ENCODE measurements at regions not wholly inside any gene's neighbourhood (a gene's known extent, or its start where the extent isn't known, plus 50 kb on each side); places are given as distances from the start of the nearest gene placed in this dataset.
"Not testable (repeated sequence)": the region's sequence is repeated elsewhere in the genome, so short reads cannot be mapped to it uniquely, and the experiment has no call there.

DNA sequence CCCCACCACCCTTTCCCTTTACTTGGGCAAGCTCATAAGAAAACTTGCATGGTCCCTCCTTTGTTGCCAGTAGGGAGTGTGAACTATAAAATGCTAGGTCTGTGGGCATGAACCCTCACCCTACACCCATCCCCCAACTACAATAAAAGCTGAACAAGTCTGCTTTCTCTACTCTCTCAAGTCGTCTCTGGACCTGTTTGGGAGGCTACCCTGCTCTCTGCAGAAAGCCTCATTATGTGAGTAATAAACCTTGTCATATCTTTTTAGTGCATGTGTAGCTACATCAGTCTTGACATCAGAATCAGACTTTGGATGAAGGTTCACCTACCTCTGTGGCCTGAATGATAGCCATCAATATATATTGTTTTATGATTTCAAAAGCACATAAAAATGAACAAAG is 155.4 kb upstream of the FAM241A start:
- DNase-seq = no peak

DNA sequence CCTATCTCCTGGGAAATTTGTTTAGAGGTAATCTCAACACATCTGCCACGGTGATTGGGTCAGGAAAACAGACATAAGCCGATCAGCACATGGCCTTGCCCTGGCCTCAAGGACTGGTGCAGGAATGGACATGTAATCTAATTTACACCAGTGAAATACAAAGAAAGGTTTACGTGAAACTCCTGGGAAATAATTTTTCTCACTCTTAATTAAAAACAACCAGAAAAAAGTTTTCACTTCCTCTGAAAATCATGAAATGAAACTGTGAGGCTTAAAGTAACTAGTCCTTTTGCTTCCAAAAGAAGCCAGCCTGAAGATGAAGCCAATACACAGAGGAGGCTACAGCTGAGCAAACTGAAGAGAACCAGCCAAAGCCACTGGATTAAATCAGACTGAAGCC is 154.1 kb upstream of the FAM241A start:
- DNase-seq = no peak

DNA sequence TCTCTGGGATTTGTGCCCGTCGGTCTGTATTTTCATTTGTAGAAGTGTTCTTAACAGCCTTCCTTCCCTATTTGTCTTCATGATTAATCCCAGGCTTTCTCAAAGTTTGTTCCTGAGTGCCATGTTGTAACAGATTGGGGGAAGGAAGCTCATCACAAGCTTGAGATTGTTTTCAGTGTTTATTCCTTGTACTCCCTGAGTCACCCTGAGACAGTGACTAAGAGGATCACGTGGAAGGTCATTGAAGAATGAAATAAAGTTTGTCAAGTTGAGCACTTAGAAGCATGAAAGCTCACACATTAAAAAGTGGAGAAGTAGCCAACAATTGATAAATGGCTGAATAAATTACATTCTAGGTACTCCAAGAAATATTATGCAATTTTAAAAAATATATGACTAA is 153.5 kb upstream of the FAM241A start:
- no peak for DNase-seq

DNA sequence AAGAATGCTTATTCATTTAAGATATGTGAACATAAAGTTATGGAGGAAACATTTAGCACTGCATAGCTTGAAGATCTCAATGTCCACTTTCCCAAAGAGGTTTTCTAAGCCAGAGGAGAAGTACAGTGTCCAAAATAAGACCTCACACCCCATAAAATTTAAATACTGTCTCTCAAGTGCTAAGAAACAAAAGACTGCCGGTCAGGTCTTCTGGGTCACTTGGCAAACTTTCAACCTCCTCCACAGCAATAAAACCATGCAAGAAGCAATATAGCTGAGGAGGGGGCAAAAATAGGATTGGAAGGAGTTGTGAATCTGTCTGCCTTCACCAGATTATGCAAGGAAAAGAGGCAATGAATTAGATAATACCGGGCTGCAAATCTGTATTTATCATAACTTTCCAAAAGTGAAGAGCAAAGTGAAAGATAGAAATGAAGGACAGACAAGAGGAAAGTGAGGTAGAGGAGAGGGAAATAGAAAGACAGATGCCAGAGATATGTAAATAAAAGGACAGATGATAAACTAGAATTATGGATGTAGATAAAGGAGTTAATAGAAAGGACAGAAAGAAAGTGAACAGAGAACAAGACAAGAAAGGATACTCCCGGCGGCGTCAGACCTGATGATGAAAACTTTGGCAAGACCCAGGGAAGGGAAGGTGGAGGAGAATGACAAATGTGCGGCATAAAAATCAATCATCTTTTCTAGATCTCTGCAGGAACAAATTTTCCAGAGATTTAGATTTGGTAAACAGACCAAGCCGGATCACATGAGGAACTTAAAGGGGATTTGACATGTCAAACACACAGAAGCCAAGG is 152.7 kb upstream of the FAM241A start:
- DNase-seq = no peak

DNA sequence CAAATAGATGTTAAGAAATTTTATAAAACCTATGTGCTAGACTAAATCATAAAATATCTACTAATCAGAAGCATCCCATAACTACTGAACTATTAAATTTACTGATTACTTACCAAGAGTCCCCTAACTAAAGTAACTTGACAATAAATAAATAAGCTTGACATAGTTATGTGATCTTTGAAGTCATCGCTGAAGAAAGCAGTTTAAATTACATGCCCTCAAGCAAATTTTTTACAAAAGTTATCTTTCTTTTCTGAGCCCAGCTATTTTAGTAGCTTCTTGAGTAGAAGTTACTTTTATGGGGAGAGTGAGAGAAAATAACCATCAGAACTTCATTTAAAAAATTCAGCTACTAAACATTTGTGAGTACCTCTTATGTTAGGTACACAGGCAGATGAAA is 150.9 kb upstream of the FAM241A start:
- DNase-seq = no peak

DNA sequence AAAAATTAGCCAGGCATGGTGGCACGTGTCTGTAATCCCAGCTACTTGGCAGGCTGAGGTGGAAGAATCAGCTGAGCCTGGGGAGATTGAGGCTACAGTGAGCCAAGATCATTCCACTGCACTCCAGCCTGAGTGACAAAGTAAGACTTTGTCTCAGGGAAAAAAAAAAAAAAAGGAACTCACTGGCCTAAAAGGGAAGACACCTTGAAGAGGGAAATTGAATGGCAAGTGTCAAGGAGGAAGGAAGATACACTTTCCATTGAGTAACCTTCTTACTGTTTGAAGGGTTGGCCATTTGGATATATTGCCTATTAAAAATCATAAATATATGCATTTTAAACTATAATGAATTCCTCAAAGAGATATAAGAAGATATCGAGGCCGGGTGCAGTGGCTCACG is 147.5 kb upstream of the FAM241A start:
- no peak for DNase-seq

DNA sequence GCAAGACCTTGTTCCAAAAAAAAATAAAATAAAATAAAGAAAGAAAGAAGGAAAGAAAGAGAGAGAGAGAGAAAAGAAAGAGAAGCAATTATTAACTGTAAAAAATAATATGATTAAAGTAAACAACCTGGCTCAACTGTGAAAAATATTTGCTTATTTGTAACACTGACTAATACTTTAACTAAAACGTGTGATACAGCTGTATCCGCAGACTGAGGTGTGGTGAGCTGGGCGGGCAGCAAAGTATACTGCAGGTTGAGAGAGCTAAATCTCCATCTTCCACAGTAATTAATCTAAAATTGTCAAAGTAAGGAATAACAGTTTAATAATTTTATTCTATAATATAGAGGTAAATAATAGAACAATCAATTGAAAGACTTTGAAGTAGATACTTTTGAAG is 145.5 kb upstream of the FAM241A start:
- no peak for DNase-seq

DNA sequence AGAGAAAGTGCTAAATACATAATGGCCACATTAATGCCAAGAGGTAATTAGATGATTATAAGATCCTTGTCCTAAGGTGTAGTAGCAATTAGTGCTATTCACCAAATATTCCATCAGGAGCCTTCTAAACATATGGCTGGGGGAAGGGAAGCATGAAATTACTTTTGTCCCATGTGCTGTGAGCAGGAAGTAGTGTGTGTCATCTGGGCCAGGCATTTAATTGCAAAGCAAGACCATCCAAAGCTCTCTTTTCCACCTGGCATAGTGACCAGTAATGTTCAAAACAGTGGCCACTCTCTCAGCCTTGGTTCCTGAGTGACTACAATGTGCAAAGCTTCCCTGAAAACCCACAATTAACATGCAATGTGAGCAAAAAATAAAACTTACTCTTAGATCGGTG is 144.2 kb upstream of the FAM241A start:
- no peak for DNase-seq

DNA sequence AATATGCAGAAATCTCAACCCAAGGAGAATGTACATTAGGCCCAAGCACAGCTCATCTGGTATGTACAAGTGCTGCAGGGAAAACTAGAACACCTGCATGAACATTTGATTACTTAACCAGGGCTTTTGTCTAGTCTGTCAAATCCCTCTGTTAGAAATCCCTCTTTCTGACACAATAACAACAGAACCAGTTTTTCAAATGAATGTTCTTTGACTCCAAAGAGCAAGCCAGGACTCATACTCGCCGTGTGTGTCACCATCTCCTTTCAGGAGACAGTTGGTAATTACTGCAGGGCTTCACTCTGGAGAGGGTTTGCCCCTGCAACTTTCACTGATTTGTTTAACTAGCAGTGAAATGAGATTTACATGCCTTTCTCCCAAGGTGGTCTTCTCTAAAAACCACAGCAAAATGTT is 143.0 kb upstream of the FAM241A start:
- no peak for DNase-seq

DNA sequence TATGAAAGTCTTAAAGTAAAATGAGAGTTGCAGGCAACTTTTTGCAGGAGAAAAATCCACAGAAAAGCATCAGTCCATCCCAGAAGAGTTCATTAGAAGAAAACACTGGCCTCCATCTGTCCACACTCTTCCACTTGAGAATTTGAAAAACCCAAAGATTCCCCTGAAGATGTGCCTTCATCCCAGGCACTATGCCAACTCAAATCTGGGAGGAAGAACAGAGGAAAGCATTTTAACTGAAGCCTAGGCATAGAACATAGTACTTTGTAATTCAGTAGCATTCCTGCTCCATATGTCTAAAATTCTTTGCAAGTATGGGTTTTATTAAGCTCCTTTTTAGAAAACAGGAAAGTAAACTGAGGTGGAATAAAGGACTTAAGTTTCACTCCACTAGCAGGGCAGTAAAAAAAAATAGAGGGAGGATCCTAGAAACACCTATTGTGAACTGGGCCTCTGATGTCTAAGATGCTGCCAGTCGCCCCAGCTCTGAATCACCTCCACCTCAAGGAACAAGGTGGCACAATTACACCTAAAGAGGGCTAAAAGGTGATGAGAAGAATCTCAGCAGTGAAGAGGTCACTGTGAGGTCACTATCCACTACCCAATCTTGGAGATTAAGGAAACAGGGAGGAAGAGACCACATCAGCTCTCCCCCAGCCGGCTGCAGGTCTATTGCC is 141.9 kb upstream of the FAM241A start:
- DNase-seq = no peak

DNA sequence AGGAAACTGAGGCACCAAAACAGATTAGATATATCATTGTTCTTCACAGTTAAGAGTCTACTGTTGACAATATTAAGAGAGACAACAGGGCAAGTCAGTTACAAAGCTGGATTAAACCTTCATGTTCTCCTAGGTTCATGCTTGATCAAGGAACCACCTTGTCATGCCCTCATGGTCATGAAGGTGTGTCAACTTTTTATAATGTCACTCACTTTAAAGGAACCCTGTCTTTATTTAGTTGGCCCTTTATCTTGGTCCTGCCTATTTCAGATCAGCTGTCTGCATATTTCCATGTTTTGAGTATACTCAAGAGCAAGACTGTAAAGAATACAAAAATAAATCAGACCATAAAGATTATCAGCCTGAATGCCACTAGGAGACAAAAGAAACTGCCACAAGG is 140.2 kb upstream of the FAM241A start:
- DNase-seq = no peak

DNA sequence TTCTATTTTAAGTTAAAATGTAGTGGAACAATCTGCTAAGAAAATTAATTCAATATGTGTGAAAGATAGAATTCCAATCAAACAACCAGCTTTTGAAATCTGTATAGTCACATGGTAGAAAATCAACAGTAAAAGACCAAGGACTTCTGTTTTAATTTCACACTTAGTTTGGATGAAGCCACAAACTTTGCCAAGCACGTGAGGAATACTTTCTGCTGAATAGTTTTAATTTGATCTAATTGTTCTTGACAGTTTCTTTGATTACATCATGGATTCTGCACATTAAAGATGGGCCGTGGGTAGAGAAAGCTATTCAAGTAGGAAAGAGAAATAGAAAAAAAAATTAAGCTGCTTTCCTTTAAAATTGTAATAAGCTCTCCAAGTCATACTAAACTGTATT is 137.9 kb upstream of the FAM241A start:
- DNase-seq = no peak

DNA sequence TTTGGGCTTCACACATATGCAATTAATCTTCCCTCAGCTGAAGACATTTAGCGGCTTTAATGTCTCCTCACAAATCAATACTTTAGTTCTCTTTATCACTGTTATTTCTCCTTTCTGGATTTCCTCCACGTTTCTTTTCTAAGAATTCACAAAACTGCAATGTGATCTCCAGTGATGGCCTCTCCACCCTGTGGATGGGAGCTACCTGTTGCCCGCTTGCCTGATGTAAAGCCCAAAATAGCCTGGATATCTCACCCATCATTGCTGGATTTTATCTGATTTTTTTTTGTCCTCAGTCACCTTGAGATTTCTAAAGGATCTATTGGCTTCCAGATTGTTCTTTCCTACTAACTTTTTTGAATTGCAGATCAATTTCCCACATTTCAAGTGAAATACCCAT is 129.3 kb upstream of the FAM241A start:
- DNase-seq = no peak

DNA sequence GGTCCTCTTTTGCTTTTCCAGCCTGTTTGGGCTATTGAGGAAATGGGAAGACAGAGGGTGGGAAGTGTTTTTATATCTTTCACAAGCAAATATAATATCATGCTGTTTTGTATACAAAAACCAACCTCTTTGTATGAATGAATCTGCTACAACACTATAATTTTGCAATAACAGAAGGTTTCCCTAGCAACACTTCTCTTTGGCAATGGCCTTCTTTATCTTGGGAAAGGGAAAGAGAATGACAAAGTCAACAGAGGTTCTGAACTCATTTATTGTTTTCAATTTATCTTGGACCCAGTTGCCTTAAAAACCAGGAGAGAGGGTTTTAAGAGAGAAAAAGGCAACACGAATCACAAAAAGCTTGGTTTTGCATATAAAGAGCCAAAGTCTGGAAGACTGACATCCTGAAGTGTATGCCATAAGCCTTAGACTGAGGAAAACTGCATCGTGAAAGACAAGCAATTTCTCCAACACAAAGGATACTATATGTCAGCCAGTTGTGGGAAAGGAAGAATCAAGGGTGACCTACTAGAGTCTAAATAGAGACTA is 121.8 kb upstream of the FAM241A start:
- no peak for DNase-seq

DNA sequence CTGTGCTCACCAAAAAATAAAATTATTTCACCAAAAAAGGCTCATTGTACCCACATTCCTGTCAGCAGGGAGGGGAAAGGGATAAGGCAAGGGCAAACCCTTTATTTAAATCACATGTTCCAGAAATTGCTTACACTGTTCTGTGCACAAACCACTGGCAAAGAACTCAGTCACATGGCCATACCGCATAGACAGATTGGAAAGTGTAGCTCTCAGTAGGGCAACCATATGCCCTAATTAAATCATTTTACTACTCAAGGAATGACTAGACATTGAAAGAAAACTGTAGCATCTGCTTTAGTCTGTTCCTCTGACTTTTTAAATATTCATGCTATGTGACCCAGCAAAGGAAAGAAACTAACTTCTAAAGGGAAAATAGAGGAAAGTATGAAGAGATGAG is 119.2 kb upstream of the FAM241A start:
- no peak for DNase-seq

DNA sequence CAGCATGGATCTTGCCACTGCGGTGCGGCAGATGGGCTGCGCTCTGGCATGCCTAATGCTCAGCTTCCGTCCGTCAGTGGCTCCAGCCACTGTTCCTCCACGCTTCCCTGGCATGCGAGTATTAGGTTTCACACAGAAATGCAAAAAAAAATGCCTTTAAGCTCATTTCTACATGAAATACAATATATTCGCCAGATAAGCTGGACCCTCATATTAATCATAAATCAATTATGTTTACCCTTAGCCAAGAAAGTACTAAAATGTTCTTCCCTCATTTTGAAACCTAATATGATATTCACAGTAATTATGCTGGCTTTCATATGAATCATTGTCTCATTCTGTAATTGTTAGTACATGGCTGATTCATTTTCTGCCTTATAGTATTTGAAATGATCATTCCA is 115.5 kb upstream of the FAM241A start:
- no peak for DNase-seq

DNA sequence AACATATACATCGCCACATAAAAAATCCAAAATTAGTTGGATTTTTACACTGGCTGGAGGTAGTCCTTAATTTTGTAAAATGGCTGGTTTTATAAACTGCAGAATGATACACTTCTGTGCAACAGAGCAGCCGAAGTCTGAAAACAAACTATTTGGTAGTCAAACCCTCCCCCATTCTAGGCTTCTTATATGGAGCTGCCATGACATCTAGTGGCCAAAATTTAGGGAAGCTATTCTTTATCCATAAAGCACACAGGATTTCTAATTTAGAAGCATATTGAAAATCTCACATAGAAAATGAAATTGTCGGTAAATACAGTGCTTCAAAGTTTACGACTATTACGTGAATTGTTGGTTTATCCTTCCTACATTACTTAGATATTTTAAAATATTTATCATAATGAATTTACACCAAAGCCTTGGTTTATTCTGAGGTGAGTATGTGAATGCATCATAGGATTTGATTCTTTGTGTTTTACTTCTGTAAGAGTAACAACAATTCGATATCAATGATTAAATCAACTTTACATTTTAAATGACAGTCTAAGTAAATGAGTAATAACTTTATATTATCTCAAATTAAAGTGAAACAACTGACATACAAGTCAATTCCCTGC is 113.4 kb upstream of the FAM241A start:
- DNase-seq = no peak

DNA sequence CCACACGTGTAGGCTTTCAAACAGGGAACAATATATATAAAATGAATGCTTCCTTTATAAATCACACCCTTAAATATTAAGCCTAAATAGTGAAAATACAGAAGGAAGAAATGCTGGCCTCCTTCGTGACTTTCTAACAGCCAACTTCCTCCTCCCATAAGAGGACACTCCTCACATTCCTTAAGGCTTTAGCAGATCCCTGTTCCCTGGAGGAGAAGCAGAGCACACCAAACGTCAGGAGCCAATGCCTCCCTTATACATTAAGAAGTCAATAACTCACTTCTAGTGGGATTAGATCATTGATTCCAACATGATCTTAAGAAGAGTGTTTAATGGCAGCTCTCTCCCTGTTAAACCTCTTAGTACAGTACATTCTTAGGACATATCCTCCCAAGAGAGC is 108.4 kb upstream of the FAM241A start:
- no peak for DNase-seq

DNA sequence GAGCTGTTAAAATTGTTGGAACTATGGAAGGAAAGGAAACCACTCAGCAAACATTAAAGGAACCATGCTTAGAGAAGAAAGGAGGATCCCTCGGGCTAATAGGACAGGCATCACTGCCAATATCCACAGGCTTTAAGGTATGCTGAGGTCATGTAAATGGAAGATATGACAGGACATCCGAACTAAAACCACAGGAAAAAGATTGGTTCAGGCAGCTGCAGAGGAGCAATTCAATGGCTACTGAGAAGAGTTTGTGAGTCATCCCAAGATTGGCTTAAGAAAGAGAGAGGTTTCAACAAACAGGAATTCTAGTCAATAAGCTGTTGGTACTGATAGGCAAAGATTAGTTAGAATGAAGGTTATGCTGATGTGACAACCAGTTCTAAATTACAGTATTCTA is 106.4 kb upstream of the FAM241A start:
- no peak for DNase-seq

DNA sequence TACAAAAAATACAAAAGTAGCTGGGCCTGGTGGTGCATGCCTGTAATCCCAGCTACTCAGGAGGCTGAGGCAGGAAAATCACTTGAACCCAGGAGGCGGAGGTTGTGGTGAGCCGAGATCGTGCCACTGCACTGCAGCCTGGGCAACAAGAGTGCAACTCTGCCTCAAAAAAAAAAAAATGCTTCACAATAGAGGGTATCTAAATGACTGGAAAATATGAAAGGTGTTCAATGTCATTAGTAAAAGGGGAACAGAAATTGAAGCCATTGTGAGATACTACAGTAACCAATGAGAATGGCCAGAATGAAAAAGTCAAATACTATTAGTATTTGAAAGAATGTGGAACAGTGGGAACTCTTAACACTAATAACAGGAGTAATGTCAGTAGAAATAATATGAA is 96.1 kb upstream of the FAM241A start:
- not testable (repeated sequence) for DNase-seq

DNA sequence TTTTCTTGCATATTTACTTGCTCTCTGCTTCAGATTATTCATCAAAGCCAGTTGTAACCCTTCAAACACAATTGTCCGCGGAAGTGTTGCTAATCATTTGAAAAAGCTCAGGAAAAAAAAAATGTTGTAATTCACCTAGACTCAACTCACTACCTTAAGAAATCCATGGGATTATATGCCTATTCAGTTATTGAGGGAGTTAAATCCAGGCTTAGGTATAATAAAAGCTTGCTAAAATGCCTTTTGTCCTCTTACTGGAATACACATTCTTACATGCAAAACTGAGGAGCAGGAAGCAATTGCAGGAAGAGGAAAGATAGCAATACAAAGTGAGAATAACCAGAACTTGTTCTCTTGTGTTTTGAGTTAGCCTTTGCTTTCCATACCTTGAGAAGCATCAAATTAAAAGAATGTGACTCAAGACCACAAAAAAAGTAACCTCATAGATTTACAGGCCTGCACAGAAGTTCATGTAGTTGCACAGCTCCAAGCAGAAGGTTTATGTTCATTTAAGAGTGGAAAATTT is 91.4 kb upstream of the FAM241A start:
- DNase-seq = no peak

DNA sequence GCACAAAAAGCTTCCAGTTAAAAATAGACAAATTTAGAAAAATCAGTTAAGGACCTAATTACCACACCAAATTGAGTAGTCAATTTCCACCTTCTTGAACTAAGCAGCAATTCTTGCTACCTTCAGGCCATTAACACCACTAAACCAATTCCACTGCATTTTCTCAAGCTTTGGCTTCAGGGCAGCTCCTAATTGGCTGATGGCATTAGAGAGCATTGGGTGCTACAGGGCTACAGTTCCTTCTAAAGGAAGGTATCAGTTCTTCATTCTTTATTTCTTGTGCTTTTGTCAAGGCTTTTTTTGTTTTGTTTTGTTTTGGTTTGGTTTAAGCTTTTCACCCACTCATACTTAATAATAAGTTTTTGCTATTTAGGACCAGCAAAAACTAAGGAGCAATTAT is 90.2 kb upstream of the FAM241A start:
- DNase-seq = no peak

DNA sequence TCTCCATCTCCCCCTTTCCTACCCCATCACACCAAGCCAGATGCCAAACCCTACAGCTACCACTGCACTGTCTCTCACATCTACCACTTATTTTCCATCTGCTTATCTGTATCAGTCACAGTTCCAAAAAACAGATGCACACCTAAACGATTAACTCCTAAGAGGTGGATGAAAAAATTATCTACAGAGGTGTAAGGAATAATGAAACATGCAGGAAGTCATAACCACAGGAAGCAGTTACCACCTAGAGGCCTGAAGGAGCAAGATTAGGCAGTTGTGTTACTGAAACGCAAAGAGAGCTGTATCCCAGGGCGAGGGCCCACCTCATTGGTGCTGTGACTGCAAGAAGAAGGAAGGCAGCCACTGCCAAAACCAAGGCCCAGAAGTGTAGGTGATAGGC is 87.8 kb upstream of the FAM241A start:
- DNase-seq = no peak

DNA sequence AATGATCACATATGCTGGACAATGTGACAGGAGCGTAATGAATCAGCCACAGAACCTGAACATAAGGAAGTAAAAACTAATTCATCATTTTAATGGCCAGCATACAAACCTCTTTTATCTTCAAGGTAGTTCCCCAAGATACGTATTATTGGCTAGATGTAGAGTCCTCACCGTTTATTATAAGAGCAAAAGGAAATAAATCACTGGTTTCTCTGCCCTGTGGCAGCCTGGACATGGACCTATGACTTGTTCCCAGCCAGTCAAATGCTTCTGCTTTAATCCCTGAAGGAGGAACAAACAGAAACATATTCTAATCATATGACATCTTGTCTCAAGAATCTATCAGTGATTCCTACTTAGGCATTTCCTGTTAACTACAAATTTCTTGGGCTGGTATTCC is 86.8 kb upstream of the FAM241A start:
- no peak for DNase-seq

Data from stimulated activated CD4-positive, alpha-beta T cell treated with anti-CD3 and anti-CD28 coated beads, Interleukin-2, amount 100 ng/mL, for 24 hours (primary cell).